ENCODE measurements at regions not wholly inside any gene's neighbourhood (a gene's known extent, or its start where the extent isn't known, plus 50 kb on each side); places are given as distances from the start of the nearest gene placed in this dataset.

DNA sequence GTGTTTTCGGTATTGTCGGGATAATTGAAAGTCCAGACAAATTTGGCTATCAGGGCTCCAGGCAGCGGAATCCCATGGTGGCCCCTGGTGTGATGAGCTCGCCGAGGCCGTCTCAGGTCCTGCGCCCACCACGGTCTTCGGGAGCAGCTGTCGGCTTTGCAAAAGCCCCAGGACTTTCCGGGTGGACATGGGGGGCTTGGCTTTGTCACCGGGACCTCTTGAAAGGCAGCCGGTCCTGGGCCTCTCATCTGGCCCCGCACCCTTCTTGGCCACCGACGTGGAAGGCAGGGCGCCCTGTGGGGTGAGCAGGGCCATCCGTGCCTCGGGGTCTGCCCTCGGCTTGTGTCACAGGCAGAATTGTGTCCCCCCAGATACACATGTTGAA is 87.1 kb upstream of the ACTRT2 start:
- DNase-seq (ENCODE audit: low read depth) = no peak

DNA sequence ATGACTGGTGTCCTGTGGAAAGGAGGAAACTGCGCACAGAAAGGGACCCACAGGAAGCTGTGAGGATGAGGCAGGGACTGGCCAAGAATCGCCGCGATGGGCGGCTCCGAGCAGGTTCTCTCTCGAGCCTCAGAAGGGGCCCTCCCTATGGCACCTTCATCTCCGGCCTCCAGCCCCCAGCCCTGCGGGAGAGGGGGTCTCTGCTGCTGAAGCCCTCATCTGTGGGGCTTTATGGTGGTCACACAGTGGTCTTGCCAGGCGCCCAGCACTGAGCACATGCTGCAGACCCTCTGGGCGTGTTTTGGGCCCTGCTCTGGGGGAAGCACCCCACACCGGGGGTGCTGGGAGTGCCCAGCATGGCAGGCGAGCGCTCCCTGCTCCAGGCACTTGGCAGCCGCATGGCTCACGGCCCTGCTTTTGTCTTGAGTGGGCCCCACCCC is 86.6 kb upstream of the ACTRT2 start:
- no peak for DNase-seq (ENCODE audit: low read depth)

DNA sequence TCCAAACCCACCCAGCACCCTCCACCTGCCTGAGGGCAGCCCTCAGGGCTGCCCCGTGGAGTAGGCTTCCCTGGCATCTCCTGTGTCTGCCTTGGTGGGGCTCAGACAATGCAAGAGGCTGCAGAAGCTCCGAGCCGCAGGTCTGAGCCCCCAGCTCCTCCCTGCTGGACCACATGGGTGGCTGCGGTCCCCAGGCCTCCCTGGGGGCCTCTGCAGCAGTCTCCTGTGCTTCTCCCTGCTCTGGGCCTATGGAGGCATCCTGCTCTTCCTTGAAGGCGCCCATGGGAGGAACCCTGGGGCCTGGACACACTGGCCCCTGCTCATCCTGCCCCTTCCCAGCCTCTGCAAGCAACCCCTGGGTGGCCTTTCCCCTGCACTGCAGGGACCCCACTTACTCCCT is 86.1 kb upstream of the ACTRT2 start:
- DNase-seq (ENCODE audit: low read depth) = no peak

DNA sequence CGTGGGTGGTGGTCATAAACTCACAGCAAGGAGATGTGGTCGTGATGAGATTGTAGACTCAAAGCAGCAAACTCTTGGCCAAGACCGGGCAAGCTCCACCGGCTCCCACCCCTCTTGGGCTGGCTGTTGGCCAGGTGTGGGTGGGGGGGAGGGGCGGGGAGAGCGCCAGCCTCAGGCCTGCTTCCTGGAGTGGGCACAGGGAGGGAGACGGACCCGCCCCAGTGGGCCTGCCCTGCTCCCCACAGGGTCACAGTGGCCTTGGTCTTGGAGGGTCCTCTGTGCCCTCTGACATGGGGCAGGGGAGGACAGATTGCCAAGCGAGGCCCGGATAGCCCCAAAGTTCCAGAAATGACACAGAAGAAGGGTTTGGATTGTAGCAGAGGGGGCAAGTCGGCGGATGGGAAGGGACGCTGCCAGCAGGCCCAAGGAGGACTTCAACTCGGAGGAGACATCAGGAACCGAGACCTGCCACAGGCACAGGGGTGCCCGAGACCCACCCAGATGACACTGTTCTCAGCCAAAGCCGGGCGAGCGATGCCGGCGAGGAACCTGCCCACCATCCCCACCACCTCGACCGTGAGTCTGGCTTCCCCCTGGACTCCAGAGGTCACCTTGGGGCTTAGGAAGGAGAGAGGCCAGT is 85.4 kb upstream of the ACTRT2 start:
- no peak for DNase-seq (ENCODE audit: low read depth)

GRCh38 chr1:2936559-2937515 is 84.4 kb upstream of the ACTRT2 start:
- no peak for DNase-seq (ENCODE audit: low read depth)

DNA sequence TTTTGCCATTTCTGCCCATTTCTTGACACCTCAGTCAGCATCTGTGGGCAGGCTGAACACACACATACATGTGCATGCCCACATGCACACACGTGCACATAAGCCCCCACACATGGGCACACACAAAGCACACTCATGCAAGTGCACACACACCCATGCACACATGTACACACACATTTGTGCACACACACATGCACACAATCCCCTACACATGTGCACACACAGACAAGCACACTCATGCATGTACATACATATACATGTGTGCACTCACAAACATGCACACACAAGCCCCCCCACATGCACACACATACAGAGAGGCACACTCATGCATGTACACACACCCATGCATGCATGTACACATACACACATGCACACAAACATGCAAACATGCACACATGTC is 83.5 kb upstream of the ACTRT2 start:
- no peak for DNase-seq (ENCODE audit: low read depth)

- no peak for DNase-seq (ENCODE audit: low read depth)
These were observed 82.2 kb upstream of the ACTRT2 start for GRCh38 chr1:2939041-2939552.

DNA sequence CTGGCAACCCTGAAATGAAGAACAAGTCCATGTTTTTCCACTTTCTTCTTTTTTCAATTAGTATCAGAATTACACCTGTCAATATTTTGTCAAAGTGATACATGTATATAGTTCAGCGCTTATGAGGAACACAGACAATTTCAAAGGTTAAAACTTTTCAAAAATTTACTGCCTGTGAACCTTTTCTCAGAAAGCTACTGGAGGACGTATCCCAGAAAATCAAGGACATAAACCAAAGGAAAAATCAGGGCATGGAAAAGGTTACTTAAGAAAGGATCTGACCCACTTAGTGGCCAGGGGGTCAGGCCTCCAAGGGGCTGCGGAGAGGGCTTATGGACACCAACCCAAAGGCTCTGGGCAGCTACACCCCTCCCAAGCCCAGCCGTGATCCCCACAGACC is 81.1 kb upstream of the ACTRT2 start:
- DNase-seq (ENCODE audit: low read depth) = no peak

GRCh38 chr1:2941040-2941439 is 80.2 kb upstream of the ACTRT2 start:
- no peak for DNase-seq (ENCODE audit: low read depth)

DNA sequence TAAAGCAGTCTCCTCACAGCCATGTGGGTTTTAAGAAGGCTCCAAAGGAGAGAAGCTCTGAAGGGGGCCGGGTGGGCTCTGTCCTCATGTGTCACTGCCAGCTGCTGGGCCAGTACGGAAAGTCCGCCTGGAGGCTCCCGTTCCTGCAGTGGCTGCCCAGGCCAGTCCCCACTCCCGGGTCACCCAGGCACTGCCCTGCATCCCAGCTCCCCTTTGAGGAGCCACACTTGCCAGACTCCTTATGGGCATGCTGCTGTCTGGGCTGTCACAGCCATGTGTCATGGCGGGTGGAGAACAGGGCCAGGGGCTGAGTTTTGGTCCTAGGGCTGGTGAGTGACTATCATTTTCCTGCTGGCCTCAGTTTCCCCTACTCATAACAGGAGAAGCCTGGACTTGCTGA is 79.4 kb upstream of the ACTRT2 start:
- DNase-seq (ENCODE audit: low read depth) = no peak

DNA sequence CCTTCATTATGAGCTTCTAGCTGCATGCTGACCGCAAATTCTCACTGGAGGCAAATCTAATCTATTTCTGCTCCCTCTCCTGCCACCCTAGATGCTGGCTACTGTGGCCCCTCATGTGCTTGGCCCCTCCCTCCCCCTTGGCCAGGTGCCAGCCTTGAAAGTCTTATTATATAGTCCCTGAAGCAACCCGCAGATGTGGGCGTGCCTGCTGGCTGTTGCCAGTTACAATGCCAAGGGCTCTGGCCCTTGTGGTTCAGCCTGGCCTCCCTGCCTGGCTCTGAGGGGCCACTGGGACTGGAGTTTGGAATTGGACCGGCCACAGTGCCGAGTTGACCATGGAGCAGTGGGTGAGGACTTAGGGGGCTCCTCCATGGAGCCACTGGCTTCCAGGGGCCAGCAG is 78.9 kb upstream of the ACTRT2 start:
- DNase-seq (ENCODE audit: low read depth) = no peak

GRCh38 chr1:2943686-2944260 is 77.5 kb upstream of the ACTRT2 start:
- no peak for DNase-seq (ENCODE audit: low read depth)

- no peak for DNase-seq (ENCODE audit: low read depth)
These were observed 76.6 kb upstream of the ACTRT2 start for GRCh38 chr1:2944705-2945104.

- DNase-seq (ENCODE audit: low read depth) = no peak
These were observed 75.4 kb upstream of the ACTRT2 start for GRCh38 chr1:2945821-2946231.

DNA sequence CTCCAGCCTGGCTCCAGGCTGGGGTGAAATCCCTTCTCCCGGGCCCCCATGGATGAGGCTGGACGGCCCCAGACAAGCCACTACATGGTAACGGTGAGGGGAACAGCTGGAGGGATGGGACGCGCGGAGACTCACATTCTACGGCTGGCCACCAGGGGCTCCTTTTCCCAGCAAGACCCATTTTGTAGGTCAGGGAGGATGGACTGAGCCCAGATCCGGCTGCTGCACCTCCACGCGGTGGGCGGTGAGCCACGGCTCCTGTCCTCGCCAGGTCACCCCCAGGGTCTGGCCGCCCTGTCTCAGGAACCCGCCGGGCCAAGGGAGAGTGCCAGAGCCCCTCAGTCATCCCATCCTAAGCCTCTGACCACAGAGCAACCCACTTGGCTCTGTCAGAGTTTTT is 75.0 kb upstream of the ACTRT2 start:
- no peak for DNase-seq (ENCODE audit: low read depth)

DNA sequence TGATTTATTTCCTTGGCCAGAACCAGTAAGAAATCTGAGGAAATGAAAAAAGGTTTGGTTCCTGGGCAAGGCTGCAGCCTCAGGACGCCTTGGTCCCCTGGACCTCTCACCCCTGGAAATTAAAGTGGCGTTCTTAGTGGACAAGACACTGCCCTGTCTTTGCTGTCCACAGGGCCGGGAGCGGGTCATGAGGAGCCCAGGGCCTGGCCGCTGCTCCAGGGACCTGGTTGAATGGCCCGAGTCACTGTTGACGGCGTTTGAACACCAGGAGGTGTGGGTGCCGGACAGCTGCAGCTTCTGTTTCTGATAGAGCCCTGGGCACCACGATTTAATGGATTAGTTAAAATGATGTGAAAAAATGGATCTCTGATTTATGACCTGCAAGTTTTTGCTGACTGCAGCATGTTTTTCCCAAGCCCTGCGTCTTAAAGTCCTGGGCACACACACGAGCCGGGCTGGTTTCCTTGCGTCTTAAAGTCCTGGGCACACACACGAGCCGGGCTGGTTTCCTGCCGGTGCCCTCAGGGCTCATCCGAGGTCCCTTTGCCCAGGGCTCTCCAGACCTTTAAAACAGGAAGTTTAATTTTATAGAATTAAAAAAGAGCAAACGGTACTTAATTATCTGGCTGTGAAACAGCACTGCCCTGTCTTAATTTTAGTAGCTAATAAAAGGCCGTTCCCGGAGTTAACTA is 74.1 kb upstream of the ACTRT2 start:
- no peak for DNase-seq (ENCODE audit: low read depth)

GRCh38 chr1:2948001-2948750 is 73.1 kb upstream of the ACTRT2 start:
- DNase-seq (ENCODE audit: low read depth) = no peak

DNA sequence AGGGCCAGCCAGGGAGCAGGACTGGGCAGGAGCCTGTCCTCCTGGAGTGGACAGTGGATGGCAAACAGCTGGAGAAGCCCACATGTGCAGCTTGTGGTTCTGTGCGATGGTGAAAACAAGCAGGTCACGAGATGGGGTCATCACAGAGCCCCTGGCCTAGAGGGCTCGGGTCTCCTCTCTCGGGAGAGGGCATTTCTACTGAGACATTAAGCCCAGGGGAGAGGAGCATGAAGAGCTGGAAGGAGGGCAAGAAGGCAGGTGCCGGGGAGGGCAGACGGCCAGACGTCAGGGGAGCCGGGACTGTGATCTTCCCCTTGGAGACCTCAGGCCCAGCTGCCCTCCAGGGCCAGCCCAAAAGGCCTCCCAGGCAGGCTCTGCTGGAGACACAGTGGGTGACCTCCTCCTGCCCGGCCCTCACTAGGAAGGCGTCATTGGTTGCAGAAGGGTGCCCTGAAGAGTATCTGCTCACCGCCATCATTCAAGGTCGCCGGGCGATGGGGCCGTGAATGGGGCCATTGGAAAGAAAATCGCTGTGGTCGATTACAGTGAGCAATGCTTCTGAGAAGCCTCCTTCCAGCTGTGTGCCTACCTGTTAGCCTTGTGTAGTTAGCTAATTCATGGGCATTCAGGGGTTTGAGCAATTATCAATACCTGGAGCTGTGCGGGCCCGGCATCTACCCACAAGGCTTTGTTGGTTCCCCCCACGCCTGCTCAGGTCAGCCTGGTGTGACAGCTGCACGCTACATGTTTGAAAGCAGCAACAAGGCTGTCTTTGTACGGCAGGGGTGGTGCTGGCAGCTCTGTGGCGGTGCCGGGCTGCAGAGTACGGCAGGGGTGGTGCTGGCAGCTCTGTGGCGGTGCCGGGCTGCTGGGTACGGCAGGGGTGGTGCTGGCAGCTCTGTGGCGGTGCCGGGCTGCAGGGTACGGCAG is 72.3 kb upstream of the ACTRT2 start:
- DNase-seq (ENCODE audit: low read depth) = no peak

GRCh38 chr1:2949966-2950925 is 71.0 kb upstream of the ACTRT2 start:
- no peak for DNase-seq (ENCODE audit: low read depth)

All from activated gamma-delta T cell treated with anti-CD3 and anti-CD28 coated beads, Interleukin-2, amount 50 U/mL, for 16 hours (primary cell).